Activated CD4-positive, CD25-positive, alpha-beta regulatory T cell treated with anti-CD3 and anti-CD28 coated beads, Interleukin-2, amount 50 U/mL, for 24 hours (primary cell): ENCODE measurements at regions not wholly inside any gene's neighbourhood (a gene's known extent, or its start where the extent isn't known, plus 50 kb on each side); places are given as distances from the start of the nearest gene placed in this dataset.

ENCODE experiments used
- ATAC-seq, 2 donors: fragments of 150-1000 bp; cut with Tn5 transposase; one replicate each; pipeline ENCODE4 v1.10.0; 2021; ENCODE audit warnings: mild to moderate bottlenecking in 1 of 2, moderate library complexity in 1 of 2

DNA sequence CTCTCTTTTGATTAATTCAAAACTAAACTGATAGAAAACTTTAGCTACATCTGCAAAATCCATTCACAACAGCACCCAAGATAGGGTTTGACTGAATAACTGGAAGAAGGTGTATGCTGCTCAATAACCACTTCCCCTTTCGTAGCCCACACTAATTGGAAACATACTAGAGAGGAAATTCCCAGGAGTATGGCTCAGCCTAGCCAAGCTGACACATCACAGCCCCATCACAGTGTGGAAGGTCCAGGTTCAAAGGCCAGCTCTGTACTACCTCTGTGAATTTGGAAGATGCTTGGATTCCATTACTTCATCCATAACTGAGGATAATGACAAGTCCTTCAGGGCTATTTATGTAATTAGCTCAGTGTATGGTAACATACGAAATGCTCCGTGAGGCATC lies 185.4 kb downstream of the FBXO15 start:
- ATAC-seq: no peak

GRCh38 chr18:73961804-73962203 lies 185.8 kb downstream of the FBXO15 start:
- no peak for ATAC-seq

GRCh38 chr18:73959352-73959751 lies 188.3 kb downstream of the FBXO15 start:
- ATAC-seq: no peak

GRCh38 chr18:73954268-73954667 lies 193.4 kb downstream of the FBXO15 start:
- no peak for ATAC-seq

- no peak for ATAC-seq
These were observed 195.2 kb downstream of the FBXO15 start for GRCh38 chr18:73952296-73952946.

DNA sequence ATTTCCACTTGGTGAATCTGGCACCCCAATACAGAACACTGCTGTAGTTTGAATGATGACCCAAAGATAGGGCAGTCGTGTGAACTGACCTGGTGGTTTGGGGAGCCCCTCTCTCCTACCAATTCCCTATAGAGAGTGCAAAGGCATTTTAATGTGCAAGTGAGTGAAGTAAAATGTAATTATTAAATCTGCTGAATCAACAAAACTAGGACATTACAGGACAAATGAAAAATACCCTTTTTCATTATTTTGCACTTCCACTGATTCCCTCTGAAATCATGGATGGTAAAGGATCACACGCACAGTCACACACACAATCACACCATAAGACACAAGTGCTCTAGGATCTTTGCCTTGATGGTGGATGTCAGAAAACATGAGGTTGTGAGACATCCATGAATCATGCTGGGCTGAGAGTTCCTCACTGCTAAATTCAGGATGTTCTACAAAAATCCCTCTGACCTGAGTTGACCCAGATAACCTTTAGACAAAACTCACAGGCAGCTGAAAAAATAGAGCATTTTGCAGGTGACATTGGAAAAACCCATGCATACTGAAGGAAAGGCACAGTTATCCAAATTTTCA lies 197.4 kb downstream of the FBXO15 start:
- no peak for ATAC-seq

GRCh38 chr18:73948497-73948896 lies 199.1 kb downstream of the FBXO15 start:
- no peak for ATAC-seq

DNA sequence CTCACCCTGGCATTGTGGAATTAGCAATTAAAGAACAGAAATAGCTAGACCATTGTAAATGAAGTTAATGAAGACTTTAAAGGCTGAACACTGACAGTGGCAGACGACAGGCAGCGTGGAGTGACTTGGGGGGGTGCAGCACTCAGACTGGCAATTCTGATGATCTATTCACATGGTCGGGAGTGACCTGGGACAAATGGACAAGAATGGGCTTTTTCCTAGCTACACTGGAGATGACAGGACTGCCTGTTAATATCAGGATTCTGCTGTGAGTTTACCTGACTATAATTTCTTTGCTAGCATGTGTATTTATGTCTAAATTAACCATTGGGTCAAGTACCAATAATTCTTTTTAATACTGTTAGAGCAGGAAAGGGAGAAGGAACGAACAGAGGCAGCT lies 199.6 kb downstream of the FBXO15 start:
- no peak for ATAC-seq

DNA sequence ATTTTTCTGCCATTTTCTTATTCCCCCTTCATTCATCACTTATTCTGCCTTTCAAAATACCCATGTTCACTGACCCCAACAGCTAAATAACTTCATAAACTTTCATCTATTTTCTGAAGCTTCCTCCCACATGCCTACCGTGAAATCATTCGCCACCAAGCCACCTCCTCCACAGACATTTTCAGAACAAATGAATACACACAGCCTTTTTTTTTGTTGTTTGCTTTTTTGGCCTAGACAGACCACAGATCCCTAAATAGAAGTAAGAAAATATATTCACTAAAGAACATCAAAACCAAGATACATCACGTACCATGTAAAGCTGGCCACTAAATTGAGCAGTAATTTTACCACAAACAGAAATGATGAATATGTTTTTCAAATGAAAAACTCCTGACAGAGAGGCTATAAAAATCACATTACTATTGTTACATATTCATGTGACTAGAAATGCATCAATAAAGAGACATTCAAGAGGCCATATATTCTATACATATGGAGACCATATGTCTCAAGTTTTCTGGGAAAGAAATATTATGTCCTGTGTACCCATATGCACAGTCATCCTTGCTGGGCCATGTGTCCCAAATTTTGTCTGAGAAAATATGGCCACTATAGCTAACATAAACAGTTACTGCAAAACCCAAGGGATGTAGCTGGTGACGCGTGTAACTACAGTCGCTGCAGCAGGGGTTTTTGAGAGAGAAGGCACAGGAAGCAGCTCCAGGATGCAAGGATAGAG lies 200.3 kb downstream of the FBXO15 start:
- no peak for ATAC-seq

DNA sequence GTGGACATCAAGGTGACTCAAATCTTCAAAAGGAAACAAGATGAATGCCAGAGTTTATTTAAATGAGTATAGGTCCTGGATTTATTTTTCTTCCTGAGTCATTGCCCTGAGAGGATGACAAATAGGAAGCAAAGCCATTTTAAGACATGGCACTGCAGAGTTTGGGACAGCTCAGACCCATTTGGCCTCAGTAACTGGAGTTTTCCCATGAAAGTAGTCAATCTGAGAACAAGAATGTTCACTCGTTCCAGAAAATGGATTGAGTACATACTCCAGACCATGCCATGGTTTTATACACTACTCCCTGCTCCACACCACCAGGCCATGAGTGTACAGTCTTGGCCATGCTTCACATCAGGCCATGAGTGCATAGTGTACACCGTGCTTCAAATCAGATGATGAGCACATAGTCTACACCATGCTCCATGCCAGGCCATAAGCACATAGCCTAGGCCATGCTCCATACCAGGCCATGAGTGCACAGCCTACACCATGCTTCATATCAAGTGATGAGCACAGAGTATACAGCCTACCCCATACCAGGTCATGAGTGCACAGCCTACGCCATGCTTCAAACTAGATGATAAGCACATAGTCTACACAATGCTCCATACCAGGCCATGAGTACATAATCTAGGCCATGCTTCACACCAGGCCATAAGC lies 202.4 kb downstream of the FBXO15 start:
- ATAC-seq: no peak

DNA sequence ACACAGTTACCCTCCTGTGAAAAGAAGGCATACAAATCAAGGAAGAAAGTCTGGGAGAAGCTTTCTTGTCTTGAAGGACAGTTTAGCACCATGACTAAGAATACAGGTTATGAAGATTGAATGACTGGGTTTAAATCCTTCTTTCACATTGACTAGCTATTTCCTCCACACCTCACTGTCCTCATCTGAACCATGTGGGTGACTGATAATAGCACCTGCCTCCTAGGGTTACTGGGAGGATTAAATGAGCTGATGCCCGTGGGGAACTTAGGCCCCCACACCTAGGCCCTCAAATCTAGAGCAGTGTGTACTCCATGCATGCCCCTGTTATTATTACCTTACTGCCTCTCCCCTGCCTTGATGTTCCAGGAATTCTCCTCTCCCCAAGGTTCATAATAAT lies 202.9 kb downstream of the FBXO15 start:
- ATAC-seq: no peak

DNA sequence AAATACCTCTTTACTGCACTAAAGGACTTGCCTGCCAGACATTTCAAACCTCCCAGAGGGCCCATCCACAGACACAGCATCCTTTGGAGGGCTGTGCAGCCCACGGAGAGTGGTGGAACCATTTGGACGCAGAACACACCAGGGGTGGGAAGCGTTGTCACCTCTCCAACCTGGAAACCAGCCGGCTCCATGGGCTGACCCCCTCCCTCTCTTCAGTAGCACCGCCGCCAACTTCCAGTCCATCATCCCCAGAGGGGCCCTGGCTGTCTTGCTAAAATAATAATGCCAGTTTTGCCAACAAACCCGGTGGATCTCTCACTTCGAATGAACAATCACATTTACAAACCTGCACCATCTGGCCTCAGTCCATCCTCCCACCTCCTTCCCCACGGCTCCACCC lies 203.9 kb downstream of the FBXO15 start:
- ATAC-seq: no peak

- no peak for ATAC-seq
These were observed 204.7 kb downstream of the FBXO15 start for GRCh38 chr18:73942956-73943355.

- ATAC-seq: no peak
These were observed 205.5 kb downstream of the FBXO15 start for GRCh38 chr18:73942081-73942625.

GRCh38 chr18:73940721-73941120 lies 206.9 kb downstream of the FBXO15 start:
- ATAC-seq: no peak

- no peak for ATAC-seq
These were observed 208.2 kb downstream of the FBXO15 start for GRCh38 chr18:73939391-73939790.

DNA sequence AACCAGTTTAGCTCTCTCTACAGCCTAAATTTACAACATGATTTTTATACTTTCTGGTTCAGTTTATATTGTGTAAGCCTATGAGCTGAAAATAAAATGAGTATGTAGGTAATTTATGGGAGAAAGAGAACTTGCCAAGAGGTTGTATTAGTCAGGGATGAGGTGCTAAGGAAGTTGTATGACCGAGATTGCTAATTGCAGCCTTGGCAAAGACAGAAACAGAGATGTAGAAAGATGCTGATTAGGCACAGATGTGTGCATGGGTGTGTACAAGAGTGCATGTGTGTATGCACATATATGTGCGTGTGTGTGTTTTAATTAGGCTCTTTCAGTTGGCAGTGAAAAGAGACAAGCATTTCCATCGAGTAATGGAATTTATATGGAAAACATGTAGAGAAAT lies 213.9 kb downstream of the FBXO15 start:
- no peak for ATAC-seq

GRCh38 chr18:73932976-73933375 lies 214.7 kb downstream of the FBXO15 start:
- ATAC-seq: no peak

DNA sequence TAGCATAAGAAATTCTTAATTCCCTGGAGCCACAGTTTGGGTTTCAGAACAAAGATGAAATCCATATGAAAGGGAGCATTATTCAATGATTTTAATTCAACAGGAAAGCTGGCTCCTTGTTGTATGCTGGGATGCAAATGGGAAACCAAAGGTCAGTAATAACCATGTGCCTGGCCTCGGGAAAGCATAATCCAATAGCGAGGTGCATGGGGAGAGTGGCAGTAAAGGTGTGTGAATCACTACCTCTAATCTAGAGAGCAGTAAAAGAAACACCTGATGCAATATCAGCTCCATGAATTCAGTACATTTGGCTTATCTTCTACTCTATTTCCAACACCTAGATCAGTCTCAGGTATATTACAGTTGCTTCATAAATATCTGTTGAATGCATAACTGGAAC lies 220.1 kb downstream of the FBXO15 start:
- ATAC-seq: no peak

- ATAC-seq: no peak
These were observed 222.8 kb downstream of the FBXO15 start for GRCh38 chr18:73924836-73925235.

- ATAC-seq: no peak
These were observed 223.3 kb downstream of the FBXO15 start for GRCh38 chr18:73924307-73924706.

GRCh38 chr18:73923866-73924265 lies 223.8 kb downstream of the FBXO15 start:
- no peak for ATAC-seq

DNA sequence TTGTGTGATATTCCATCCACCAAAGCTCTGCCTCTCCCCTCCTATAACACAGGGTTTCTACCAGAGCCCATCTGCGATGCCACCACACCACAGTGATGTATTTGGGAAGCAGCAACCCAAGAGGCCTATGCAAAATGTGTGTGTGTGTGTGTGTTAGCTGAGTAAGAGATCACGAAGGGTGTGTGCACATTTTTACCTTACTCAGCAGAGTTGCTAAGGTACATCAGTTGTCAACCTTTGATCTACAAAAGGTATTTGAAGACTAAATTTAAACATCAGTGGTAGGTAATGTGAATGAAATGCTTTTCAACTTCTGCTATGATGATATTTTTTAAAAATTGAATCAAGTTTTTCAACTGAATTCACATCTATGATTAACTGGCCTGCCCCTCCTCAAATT lies 227.6 kb downstream of the FBXO15 start:
- ATAC-seq: no peak
